CD4-positive, alpha-beta T cell treated with Interleukin-2 at 100 ng/mL for 4 hours (primary cell): ENCODE measurements at regions not wholly inside any gene's neighbourhood (a gene's known extent, or its start where the extent isn't known, plus 50 kb on each side); places are given as distances from the start of the nearest gene placed in this dataset.

ENCODE experiments used
- DNase-seq: peaks from one replicate; pipeline ENCODE4 v3.0.0-alpha.2; 2020; ENCODE audit warnings: low spot score

DNA sequence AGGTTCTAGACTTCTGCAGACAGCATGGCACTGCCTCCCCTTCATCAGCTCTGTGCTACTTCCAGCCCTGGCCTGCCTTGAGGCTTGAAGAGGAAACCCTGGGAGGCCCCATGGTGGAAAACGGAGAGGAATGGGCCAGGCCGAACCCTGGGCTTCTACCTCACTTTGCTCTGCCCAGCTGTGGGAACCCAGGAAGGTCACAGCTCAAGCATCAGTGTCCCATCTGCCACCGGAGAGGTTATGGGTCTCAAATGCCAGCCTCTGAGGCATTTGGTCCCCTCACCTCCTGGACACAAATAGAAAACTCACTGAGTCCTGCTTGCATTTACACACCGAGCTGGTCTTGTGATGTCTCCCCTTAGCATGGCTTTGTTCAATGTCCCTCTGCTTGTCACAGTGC lies 80.1 kb upstream of the ALDH1B1 start:
- no peak for DNase-seq

DNA sequence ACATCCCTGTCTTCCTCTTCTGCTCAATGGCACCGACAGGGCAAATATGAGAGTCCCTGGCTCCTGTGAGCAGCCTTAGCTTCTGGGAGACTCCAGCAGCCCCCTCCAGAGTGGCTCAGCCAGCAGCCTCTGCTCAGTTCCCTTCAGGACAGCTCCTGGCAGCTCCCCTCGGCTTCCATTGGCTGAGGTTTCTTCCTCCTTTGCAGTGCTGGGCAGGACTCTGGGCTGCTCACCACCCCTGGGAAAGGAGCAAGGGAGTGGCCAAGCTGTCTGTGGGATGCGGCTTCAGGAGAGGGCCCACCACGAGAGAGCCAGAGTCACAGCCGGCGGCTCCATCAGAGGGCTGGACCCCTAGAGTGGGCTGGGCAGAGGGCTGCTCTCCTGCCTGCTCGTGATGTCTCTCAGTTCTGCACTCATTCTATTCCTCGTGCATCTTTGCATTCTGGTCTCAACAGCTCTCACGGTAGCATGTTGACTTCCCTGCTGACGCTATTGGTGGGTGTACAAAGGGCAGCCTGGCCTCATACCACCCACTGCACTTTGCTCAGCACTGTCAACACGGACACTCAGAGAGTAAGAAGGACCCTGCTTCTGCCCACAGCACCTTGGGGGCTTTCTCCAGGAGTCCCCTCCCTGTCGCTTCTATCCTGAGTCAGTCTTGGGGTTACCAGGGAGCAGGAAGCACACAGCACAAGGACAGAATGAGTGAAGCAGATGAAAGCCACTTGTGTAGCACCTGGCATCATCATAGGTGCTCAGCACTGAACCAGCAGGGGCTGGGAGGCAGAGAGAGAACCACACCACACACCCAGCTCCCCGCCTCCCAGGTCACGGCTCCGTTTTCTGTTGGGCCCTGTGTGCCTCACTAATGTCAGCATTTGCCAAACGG lies 80.9 kb upstream of the ALDH1B1 start:
- no peak for DNase-seq

DNA sequence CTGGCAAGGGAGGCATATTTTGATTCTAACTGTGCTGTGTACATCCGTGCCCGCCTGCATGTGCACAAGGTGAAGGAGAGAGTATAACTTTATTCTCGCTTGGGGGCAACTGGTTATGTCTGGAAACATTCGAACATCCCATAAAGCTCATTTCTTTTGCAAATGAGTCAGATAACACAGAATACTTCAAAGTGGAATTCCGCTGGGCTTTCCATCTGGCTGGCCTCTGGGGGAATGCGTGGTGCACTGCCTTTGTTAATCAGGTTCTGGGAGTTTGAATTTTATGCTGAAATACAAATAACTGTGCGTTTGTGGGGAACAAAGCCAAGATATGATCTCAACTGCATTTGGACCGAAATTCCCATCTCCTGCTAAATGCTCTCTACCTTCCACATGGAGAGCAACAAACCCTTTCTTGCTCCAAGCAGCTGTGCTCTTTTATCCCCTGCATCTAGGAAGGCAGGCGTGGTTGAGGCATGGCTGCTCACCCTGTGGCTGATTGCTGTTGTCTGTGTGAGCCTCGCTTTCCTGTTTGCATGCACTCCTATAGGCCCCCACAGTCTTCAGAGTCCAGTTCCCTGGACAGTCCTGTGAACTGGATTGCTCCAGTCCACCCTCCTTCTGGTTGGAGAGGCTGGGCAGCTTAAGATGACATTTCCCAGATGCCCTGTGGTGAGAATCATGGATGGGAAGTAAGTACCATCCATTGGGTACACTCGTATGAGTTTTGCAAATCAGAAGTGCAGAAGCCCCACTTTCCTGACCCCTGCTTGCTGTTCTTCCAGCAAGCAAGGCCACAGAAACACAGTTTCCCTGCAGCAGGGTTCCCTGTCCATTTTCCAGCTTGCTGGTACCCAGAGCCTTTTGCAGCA lies 82.9 kb upstream of the ALDH1B1 start:
- DNase-seq: no peak

DNA sequence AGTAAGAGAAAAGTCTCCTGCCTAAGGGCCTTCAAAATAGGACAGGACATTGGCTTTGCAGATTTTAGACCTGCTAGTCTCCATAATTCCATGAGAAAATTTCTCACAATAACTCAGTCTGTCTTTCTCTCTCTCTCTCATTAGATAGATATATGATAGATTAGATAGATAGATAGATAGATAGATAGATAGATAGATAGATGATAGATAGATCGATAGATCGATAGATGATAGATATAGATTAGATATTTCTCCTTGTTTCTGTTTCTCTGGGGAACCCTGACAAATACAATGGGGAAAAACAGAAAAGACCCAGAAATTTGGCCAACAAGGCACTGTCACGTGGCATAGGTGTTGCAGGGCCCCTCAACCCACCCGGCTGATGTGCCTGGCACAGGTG lies 84.4 kb upstream of the ALDH1B1 start:
- DNase-seq: no peak

DNA sequence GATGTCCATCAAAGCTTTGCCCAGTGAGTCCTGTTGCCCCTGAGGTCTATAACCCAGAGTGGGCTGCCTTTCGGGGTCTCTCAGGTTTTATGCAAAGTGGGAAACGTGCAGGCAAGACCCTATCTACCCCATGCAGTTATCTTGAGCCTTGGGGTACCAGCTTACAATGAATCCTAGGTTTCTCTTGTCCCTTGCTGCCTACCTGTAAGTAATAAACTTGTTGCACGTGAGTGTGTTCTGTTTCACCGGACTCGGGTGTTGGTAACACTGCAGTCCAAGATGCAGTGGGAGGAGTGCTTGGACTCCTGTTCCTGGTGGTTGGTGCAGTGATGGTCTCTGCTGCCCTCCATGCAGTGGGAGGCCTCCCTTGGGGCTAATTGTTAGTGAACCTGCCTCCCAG lies 85.6 kb upstream of the ALDH1B1 start:
- no peak for DNase-seq

DNA sequence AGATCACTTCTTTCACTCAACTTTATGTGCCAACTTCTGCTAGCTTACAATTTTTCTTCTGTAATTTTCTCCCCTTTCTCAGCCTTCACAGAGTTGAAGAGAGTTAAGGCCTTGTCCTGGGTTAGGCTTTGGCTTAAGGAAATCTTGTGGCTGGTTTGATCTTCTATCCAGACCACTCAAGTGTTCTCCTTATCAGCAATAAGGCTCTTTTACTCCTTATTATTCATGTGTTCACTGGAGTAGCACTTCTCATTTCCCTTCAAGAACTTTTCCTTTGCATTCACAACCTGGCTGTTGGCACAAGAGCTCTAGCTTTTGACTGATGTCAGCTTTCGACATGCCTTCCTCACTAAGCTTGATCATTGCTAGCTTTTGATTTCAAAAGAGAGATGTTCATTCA lies 86.9 kb upstream of the ALDH1B1 start:
- DNase-seq: no peak

DNA sequence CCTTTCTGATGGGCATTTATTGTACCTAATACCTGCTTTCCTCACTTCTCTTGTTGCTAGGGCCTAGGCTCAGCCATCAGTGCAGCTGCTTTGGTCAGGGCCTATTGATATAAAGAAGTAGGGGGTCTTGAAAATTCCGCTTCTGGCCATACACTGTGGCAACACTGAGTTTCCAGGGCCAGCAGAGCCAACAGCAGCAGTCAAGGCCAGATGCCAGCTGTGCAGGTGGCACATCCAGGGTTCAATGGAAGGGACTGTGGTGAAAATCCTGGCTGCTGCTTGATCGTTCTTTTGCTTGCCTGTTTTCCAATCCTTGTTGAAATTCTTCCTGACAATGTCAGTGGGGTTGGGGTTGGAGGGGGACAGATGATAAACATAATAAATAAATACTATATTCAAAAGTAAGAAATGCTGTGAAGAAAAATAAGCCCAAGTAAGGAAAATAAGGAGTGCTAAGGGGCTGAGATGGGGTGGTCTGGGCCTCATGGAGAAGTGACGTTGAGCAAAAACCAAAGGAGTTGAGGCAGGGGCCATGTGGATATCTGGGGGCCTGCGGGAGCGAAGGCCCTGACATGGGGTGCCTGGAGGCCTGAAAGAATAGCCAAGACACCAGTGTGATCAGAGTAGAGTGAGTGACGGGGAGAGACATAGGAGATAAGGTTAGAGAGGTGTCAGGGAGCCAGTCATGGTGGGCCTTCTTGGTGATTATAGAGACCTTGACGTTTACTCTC lies 91.0 kb upstream of the ALDH1B1 start:
- DNase-seq: no peak

DNA sequence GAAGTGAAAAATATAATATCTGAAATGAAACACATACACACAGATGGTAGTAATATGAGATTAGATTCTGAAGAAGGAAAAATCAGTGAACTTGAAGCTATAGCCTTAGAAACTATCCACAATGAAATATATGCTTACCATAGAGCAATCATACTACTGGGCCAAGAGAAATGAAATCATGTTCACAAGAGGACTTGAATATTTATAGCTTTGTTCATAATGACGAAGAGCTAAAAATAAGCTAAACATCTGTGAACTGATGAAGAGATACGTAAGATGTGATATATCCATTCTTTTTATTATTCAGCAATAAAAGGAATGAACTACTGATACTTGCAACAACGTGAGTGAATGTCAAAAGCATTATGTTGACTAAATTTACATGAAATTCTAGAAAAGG lies 92.6 kb upstream of the ALDH1B1 start:
- no peak for DNase-seq

DNA sequence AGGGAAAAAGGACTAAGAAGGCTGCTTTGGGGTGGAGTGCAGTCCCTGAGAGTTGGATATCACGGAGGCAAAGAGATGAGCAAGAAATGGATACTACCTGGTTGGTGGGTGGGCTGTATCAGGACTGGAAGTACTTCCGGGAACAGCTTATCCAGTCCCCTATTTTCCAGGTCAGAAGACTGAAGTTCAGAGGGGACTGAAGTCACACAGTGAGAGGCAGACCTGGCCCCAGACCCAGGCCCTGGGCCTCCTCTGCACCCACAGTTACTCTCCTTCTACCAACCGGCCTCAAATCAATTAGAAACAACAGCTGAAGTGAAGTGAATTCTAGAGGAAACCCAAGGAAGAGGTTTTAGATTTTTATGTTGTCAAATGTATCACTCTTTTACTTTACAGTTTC lies 93.6 kb upstream of the ALDH1B1 start:
- no peak for DNase-seq

DNA sequence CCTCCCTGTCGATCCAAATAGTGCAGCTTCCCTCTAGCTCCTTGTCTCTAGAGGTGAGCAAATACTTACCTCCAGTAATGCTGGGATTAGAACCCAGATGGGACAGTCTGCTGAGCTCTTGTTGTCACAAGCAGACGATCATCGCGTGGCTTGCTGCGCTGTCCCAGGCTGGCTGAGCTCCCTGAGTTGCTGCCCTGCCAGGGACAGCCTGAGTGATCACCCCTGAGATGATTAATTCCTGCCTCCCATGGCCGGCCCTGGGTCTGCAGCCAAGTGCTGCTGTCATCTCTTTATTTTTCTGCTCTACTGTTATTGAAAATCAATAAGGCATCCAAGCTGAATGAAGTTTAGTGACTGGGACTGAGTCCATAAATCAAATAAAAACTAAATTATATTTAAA lies 94.0 kb upstream of the ALDH1B1 start:
- no peak for DNase-seq

DNA sequence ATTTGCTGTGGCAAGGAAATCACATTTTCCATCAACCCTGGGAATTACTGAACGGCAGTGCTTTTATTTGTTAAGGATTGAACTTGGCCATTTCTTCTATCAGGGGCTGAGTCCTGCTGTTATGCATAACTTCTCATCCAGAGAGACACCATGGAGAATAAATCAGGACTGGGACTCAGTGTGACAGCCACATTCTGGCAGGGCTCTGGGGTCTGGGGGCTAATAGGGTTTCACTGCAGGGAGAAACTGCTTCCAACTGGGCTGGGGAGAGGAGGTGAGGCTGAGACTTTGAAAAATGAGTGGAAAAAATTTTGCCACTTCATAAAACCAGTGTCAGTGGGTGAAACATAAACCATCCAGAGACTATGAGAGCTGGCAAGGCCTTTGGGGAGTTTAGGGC lies 95.7 kb upstream of the ALDH1B1 start:
- no peak for DNase-seq

DNA sequence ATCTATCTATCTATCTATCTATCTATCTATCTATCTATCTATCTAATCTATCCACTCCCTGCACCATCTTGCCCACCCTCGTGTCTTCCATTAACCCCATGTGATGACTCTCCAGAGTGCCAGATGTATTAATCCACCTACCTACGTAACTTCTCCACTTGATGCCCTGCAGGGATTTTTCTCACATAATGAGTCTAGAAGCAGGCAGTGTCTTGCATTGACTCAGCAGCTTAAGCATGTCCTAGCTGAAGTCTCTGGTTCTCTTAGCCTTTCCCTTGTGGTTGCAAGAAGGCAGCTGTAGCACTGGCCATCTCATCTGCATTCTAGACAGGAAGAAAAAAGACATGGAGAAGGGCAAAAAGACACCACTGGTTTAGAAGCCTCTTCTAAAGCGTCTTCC lies 96.7 kb upstream of the ALDH1B1 start:
- DNase-seq: no peak

DNA sequence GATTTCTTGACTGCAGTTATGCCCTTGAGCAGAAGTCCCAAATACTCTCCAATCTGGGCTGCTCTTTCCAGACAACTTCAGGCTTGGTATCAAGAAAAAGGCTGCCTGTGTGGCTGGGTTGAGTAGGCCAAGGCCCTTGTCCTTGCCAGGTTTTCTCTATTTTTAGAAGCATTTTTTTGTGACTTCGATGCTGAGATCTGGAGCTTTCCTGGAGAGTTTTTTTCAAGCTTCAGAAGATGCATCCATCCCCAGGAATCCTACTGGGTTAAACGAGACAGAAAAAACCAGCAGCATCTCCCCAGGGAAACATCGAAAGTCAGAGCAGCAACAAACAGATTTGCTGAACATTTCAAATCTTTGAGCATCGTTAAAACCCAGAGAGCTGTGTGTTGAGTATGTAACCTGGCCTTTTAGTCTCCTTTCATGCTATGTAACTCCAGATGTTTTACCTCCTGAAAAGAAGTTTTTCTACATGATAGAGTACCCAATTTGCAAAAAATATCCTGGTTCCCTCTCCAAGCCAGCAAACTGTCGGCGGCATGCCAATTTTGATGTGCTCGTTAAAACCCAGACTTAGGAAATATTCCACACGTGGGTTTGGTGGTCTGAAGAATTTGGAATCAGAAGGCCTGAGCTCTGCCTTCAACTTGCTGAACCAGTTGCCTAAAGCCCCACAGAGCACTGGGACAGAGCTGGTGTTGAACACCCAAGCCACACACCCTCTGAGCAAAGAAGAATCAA lies 98.1 kb upstream of the ALDH1B1 start:
- no peak for DNase-seq

DNA sequence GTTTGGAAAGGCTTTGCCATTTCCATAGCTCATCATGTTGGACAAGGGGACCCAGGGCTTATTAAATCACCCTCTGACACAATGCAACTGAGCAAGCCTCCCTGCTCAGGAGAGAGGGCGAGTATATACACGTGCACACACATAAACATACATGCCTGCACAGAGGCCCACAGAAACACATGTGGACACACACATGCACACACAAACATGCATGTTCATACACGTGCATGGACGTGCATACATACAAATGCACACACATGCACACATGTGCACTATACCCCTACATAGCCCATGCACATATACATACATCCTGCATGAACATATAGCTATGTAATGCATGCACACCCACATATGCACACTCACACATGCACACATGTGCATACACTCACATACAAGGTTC lies 99.5 kb upstream of the ALDH1B1 start:
- no peak for DNase-seq

DNA sequence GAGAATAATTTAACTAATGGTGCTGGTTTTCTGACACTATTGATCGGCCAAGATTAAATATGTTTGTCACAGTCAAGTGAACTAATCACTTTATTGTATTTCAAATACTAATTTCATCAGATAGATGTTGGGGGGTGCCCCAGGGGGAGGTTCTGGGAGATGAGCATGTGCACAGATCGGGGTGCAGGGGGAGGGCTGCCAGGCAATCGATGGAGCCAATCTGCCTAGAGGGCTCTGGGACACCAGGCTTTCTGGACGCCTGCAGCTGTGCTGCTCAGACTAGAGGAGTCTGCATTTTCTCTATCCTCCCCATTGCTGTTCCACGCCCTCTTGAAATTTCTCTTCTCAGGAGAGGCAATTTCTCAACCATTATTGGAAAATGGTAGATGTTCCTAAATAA lies 100.0 kb upstream of the ALDH1B1 start:
- no peak for DNase-seq

DNA sequence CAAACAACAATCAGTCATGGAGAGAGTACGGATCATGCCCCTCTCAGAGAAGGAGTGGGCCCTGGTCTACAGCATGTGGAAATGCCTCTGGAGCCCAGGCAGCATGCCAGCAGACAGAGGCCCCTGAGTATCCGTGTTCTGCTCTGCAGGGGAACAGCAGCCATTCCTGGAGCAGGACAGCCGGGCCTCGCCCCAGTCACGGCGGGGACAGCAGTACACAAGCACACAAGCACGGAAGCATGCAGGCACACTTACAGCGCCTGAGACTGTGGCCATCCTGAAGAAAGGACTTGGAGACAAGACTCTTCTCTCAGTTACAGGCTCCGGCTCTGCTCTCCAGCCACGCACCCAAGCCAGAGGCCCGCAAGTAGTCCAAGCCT lies 102.6 kb upstream of the ALDH1B1 start:
- no peak for DNase-seq

DNA sequence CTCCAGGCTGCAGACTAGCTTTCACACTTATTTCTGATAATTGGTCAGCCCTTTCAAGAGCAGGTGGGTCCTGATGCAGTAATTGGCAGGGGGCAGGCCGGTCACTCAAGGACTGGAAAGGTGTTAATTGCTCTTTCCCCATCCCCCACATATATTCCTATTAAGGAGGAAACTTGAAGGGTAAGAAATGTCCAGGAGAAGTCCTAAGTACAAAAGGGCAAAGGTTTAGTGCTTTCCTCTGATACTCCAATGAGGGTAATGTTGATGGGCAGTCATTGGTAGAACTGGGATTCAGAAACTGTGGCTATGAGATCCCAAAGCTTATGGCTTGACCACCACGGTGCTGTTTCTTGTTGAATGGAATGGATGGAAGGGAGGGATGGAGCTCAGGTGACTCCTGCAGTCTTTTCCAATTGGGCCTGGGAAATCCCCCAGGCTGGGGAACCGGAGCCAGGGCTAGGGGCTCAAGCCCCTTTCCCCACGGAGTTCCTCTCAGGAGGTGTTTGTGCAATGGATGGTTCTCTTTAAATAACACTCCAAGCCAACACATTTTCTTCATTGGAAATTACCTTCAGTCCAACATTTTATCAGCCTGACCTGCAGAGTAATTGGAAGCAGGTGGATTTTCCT lies 103.2 kb upstream of the ALDH1B1 start:
- no peak for DNase-seq

DNA sequence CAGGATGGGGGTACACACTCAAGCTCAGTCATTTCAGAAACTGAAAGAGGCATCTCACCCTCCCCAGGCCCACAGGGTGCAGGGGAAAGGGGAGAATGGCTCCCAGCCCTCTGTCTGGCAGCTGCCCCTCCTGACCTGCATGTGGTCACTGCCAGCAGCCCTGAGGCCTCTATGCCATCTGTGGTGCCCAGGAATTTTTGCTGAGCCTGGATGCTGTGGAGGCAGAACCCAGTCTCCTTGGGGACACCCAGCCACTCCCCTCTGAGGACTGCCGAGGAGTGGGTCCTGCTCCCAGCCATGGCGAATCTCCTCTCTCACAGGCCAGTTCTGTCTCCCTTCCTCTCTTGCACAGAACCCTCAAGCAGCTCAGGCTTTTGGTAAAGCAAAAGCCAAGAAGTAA lies 104.0 kb upstream of the ALDH1B1 start:
- DNase-seq: no peak

DNA sequence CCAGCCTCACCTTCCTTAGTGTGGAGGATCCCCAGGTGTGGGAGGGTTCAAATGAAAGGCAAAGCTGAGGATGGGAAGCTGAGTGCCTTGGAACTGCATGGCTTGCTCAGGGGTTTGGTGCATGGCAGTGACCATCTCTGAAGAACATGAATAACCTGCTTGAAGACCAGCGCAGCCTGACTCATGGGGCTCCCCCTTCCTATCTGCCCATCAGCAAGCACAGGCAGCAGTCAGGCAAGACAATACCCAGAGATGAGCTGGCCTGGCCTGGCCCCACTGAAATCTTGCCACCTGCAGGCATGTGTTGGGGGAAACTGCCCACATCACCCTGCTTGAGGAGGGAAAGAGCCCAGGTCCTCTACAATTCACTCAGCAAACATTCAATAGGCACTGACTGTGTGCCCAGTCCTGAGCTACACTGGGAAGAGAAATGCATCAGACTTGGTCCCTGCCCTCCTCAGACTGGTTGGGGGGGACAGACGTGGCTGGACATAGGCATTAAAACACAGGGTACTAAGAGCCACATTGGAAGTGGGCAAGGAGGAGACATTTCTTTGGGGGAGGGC lies 105.0 kb upstream of the ALDH1B1 start:
- DNase-seq: no peak

DNA sequence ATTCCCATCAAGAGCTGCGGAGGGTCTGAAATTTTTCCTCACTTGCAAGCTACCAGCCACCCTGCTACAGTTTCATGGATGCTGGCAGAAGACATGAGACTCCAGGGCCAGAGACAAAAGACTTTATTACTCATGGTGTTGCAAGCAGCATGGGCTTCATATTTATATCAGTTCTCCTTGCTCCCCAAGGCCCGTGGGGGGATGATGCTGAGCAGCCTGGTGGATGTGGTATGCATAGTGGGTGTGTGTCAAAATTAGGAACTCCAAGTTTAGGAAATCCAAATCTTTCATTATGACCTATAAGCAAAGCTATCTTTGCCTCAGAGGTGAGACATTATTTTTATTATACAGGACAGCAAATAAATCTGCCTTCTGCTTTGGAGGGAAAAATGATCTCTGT lies 105.7 kb upstream of the ALDH1B1 start:
- no peak for DNase-seq

DNA sequence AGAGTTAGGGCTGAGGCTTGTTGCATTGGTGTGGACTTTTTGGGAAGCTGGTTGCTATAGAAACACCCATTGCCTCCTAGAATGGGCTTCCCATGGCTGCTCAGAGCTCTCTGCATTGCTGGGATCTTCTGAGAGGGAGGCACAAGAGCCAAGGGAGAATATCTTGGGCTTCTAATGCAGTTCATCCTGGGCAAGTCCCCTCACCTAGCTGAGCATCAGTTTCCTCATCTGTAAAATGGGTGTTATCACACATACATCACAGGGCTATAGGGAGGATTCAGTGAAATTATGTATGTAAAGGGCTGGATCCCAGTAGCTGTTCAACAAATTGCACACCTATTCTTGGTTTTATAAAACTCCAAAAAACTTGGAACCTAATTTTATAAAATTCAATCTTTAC lies 106.1 kb upstream of the ALDH1B1 start:
- DNase-seq: no peak
